KOPT-K1 (cell line): ENCODE measurements at regions not wholly inside any gene's neighbourhood (a gene's known extent, or its start where the extent isn't known, plus 50 kb on each side); places are given as distances from the start of the nearest gene placed in this dataset.

Source experiments
- H3K27ac ChIP-seq: fragments of 200-600 bp; sonication (generic); 2 replicates; pipeline ENCODE4 v1.5.1; 2016; ENCODE audit warnings: antibody characterized with exemption, mild to moderate bottlenecking, low read depth, low read length; ENCODE audit not compliant: poor library complexity, severe bottlenecking
- H3K36me3 ChIP-seq: fragments of 200-600 bp; sonication (generic); 2 replicates; pipeline ENCODE4 v1.5.1; 2017; ENCODE audit warnings: antibody characterized with exemption, mild to moderate bottlenecking, low read length, moderate library complexity; ENCODE audit not compliant: insufficient read depth
- H3K9me3 ChIP-seq: fragments of 200-600 bp; sonication (generic); 2 replicates; pipeline ENCODE4 v1.5.1; 2017; ENCODE audit warnings: antibody characterized with exemption, low read length, mild to moderate bottlenecking; ENCODE audit not compliant: insufficient read depth, poor library complexity, severe bottlenecking

DNA sequence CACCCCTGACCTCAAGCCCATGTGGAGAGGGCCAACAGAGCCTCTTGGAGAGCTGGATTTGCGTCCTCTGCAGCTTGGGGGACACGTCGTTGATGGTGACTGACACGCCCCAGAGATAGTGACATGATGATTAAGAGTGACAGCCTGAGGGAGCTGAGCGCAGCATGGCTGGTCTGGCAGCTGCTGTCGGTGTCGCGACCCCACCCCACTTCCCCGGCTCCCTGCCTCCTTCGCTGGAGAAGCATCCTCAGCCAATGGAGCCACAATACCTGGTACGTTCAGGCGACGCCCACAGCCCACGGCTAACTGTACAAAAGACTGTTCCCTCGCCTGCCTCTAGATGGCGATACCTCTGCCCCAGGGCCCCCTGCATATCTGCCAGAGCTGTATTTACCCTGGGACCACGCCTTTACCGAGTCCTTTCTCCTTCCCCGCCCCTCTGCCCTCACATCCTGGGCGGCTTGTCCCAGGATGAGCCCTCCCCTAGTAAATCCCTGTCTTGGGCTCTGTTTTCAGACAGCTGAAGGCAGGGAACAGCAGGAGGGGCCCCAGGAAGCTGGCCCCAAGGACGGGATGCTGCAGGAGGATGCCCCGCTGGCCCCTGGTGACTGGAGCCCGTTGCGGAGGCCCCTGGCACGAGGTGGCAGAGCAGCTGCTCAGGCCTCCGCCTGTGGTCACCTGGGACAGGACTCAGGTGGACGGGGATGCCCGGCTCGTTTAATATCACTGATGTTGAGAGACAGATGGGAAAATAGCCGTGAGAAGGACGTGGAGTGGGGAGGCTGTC, 90.6 kb downstream of the RPS6KA4 start:
- Histone ChIP-seq H3K36me3 (no peaks in the 10 kb centered on the region), H3K9me3 (no peaks in the 10 kb centered on the region), H3K27ac (no peak overlapping the region)

DNA sequence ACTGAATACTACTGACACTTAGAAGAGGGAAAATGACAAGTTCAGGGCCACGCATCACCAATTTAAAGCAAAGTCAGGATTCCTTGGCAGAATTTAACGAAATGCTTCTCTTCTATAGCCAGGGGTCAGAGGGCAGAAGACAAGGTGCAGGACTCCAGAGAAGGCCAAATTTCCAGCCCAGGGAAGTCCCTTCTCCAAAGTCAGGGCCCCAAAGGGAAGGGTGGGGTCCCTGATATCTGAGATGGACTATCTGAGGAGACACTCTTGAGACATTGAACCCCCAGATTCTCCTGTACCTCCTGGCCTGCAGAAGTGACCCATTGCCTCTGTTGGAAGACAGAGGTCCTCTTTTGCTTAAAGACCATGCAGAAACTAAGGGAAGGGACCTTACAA, 91.2 kb downstream of the RPS6KA4 start:
- H3K27ac ChIP-seq, result no peak overlapping the region
- H3K36me3 ChIP-seq, result no peaks in the 10 kb centered on the region
- H3K9me3 ChIP-seq, result no peaks in the 10 kb centered on the region

DNA sequence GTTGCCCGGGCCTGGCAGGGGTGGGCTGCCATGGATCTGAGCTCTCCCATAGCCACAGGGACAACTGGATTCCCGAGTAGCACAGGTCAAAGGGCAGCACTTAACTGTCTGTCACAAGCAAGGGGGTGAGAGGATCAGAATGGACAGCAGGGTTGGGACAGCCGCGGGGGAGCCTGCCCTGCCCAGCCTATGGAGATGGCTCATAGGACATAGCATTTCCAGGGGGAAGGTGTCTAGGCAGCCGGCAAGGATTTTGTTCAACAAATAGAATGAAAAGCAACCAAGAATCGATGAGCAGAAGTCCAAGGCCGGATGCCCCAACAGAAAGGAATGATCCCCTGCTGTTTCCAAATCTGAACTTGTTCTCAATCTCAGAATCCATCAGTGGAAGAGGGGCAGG, 92.9 kb downstream of the RPS6KA4 start:
- H3K27ac ChIP-seq, result no peak overlapping the region
- no peaks in the 10 kb centered on the region for H3K9me3 ChIP-seq
- no peaks in the 10 kb centered on the region for H3K36me3 ChIP-seq

DNA sequence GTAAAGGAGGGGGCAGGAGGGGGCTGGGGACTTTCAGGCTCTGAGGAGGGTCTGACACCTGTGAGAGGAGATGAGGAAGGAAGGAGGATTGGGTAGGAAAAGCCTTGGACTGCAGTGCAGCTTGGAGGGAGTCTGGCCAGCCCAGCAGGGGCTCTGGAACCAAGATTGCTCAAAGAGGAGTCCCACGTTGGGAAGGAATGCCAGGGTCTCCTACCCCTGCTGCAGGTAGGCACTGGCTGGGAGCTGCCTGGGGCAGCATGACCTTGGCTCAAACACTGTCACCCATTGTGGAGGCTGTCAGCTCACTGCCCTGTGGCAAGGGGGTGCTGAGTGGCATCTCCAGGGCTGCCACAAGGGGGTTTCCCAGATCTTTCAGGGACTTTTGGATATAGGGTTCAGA, 94.5 kb downstream of the RPS6KA4 start:
- Histone ChIP-seq H3K27ac (no peak overlapping the region), H3K9me3 (no peaks in the 10 kb centered on the region), H3K36me3 (no peaks in the 10 kb centered on the region)

DNA sequence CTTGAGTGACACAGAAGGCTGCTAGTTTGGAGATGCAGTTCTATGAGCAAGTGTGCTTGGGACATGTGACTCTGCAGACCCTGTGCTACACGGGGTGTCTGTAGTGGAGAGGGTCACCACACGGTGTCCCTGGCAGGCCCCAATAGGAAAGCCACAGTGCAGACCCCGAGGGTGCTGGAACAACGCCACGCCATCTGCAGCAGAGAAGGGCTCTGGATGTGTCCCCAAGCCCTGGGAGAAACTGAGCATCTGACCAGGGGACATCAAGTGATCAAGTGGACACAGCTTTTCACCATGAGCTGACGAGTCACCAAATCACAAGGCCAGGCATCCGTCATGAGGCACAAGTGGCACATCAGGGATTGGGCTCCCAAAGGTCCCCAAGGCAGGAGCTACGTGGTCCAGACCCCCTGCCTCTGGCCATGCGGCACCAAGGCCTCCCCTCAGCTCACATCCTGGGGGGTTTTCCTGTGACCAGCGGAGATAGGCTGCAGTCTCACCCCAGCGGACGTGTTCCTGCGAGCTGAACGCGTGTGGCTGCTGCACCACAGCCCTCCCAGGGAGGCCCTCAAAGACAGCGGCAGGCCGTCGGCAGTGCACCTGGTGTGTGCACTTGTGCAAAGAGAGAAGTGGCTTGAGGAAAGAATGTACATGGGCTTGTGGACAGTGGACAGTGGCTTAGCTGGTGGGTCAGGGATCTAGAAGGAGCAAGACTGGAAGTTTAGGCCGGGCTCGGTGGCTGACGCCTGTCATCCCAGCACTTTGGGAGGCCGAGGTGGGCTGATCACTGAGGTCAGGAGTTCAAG, 96.7 kb downstream of the RPS6KA4 start:
- Histone ChIP-seq H3K9me3 (no peaks in the 10 kb centered on the region), H3K27ac (no peak overlapping the region), H3K36me3 (no peaks in the 10 kb centered on the region)

DNA sequence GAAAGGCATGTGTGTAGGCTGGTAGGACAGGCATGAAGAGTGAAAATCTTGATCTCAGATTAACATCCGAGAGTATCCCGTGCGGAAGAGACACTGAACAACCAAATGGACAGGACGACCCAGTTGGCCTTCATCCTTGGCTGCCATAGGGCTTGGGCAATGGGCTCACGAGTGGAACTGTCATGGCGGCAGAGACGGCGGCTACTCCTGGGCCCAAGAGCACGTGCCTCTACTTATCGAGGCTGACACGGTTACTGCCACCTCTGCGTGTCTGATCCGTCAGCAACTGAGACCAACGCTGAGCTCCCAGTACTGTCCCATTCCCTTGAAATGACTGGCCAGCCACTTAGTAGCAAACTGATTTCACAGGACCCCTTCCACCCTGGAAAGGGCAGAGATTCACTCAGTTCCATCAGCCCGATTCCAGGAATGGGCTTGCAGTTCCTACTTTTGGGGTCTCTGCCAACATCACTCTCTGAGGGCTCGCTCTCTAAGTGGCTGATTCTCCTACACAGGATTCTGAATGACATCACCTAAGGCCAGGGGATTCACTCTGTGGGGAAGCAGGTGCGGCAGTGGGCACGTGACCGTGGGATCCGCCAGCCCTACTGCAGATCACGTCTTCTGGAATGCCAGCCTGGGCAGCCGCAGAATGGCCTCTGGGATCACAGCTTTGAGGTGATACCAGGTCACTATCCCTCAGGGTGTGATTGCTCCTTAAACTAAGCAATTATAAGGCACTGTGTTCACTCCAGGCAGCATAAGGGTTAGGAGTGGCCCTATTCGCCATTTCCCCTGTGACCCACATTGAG, 97.8 kb downstream of the RPS6KA4 start:
- H3K9me3 ChIP-seq, result no peaks in the 10 kb centered on the region
- no peaks in the 10 kb centered on the region for H3K36me3 ChIP-seq
- no peak overlapping the region for H3K27ac ChIP-seq

DNA sequence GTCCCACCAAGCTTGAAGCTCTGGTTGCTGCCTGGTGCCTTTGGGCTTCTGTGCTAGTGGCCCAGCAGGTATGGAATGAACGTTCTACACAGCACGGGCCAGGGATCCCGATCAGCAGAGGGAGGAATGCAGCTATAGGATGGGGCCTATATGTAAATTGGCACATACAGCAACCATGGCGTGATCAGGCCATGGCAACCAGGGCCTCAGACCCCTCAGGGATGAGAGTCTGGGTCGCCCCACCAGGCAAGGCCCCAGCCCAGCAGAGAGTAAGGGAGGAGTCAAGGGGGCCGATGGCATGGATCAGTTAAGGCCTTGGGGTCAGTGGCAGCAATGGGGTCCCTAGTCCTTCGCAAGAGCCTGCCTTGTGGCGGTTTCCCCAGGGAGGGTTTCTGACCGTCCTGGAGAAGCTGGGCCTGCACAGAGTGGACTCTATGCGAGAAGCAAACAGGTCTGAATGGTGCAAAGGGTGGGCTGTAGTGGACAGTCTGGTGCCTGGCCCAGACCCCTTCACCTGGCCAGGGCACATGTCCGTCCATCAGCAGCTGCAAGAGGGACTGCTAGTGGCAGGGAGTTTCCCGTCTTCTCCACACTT, 98.2 kb upstream of the SLC22A11 start:
- H3K27ac ChIP-seq, result no peak overlapping the region
- no peaks in the 10 kb centered on the region for H3K9me3 ChIP-seq

DNA sequence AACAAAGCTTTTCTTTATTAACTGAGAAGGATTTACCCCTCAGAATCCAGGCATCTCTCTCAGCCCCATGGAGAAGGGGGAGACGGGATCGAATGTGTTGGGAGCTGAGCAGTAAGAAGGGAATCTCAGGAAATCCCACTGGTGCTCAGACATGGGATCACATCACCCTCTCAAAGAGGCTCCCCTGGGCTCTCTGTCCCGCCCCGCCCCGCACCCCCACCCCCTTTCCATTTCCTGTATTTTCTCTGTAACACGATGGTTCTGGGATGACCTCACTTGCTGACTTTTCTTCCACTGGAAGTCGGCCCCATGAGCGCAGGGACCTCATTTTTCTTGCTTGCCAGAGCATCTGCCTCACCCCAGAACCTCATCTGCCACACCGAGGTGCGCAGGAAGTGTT, 96.7 kb upstream of the SLC22A11 start:
- Histone ChIP-seq H3K36me3 (no peaks in the 10 kb centered on the region), H3K27ac (no peak overlapping the region), H3K9me3 (no peaks in the 10 kb centered on the region)

More for the DNA sequence above, 98.2 kb upstream of the SLC22A11 start:
- no peaks in the 10 kb centered on the region for H3K36me3 ChIP-seq

DNA sequence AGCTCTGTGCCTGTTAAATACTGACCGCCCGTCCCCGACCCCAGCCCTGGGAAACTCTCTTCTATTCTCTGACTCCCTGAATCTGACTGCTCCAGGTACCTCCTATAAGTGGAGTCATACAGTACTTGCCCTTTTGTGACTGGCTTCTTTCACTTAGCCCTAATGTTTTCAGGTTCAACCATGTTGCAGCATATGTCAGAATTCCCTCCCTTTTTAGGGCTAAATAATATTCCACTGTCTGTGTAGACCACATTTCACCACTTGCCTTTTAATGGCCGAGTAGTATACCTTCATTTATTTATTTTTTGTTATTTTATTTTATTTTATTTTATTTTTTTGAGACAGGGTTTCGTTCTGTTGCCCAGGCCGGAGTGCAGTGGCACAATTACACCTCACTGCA, 96.1 kb upstream of the SLC22A11 start:
- no peak overlapping the region for H3K27ac ChIP-seq
- no peaks in the 10 kb centered on the region for H3K9me3 ChIP-seq
- H3K36me3 ChIP-seq, result no peaks in the 10 kb centered on the region

DNA sequence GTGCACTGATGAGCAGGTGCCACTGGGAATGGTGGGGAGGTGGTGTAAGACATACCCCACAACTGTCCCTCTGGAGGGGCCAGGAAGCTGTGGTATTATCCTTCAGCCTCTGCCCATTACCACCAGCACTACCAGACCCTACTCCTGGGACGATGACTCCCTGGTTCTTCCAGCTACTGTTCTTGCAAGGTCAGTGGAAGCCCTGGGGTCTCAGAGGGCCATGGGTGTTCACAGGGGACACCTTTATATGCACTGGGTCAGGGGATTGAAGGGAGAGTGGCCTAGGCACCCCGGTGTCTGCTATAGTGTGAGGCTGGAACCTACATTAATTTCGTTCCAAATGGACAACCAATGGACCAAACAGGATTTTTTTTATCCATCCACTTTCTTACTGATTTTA, 94.7 kb upstream of the SLC22A11 start:
- no peak overlapping the region for H3K27ac ChIP-seq
- H3K9me3 ChIP-seq, result no peaks in the 10 kb centered on the region
- no peaks in the 10 kb centered on the region for H3K36me3 ChIP-seq

DNA sequence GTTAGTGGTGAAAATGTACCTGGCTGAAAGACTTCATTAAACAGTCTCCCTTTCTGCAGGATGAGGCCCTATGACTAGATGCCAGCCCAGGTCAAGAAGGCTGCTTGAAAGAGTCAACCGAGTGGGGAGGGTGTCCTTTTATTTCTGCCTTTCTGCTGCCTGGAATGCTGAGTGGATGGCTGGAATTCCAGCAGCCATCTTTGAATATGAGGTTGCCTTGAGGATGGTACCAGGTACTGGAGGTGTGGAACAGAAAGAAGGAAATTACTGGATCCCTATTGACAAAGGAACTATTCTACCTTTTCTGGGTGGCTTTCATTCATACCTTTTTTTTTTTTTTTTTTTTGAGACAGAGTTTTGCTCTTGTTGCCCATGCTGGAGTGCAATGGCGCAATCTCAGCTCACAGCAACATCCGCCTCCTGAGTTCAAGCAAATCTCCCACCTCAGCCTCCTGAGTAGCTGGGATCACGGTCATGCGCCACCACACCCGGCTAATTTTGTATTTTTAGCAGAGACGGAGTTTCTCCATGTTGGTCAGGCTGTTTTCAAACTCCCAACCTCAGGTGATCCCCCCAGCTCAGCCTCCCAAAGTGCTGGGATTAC, 89.5 kb upstream of the SLC22A11 start:
- no peaks in the 10 kb centered on the region for H3K9me3 ChIP-seq
- H3K27ac ChIP-seq, result no peak overlapping the region
- H3K36me3 ChIP-seq, result no peaks in the 10 kb centered on the region

DNA sequence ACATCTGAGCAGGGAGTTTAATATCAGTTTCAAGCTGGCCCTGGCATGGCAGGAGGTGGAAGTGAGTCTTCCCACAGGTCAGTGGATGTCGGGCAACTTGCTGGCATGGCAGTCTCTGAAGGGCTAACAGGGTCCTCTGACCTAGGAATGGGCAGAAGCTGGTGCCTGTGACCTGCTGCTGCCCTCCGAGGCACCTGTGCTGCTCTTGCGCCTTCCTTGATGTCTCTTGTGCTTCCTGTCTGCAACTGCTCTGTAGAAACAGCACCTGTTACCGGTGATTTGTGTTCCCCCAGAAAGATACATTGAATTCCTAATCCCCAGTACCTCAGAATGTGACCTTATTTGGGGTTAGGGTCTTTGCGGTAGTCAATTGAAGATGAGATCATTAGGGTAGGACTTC, 86.5 kb upstream of the SLC22A11 start:
- no peak overlapping the region for H3K27ac ChIP-seq
- H3K36me3 ChIP-seq, result no peaks in the 10 kb centered on the region
- no peaks in the 10 kb centered on the region for H3K9me3 ChIP-seq

DNA sequence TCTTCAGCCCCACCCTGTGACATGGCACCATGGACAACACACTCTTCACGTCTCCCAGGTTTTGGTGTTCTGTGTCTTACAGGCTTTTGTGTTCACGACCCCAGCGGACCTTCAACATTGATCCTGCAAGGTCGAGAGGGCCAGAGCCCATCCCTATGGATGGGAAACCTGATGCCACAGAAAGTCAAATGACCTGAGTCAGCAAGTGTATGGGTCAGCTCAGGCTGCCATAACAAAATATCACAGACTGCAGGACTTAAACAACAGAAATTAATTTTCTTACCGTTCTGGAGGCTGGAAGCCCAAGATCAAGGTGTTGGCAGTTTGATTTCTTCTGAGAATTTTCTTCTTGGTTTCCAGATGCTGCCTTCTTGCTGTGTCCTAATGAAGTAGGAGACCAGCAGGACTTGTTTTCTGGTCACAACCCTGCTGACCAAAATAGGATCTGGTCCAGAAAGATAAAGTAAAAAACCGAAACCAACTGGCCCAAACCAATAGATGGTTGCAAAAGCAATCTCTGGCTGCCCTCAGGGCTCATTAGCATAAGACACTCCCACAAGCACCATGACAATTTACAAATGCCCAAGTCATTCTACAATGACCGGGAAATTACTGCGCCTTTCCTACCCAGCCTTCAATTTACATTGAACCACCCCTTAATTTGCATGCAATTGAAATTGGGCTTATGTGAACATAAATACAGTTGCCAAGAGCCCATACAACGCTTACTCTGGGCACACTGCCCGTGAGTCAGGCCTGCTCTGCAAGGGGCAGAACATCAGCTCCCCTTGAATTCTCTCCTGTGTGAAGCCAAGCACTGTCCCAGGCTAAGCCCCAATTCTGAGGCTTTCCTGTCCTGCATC, 82.9 kb upstream of the SLC22A11 start:
- Histone ChIP-seq H3K9me3 (no peaks in the 10 kb centered on the region), H3K36me3 (no peaks in the 10 kb centered on the region), H3K27ac (no peak overlapping the region)

DNA sequence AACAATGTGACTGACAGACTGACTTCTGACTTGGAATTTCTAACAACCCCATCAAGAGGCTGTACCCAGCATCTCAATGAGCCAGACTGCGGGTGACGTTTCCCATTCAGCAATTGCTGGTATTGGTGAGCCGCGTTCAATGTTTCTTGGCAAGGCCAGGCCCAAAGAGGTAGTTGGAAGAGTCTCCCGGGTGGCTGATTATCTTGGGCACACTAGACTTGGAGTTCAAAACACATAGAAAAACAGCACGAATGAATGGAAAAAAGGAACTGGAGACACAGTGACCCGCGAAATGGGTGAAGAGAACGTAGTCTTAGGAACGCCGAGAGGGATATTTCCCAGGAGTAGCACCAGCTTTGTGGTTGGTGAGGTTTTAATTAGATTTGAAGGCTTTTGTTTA, 81.1 kb upstream of the SLC22A11 start:
- no peaks in the 10 kb centered on the region for H3K9me3 ChIP-seq
- no peaks in the 10 kb centered on the region for H3K36me3 ChIP-seq
- H3K27ac ChIP-seq, result no peak overlapping the region
